SK-N-SH treated with all-trans-retinoic acid at 6 μM for 48 hours (cell line): ENCODE measurements at regions not wholly inside any gene's neighbourhood (a gene's known extent, or its start where the extent isn't known, plus 50 kb on each side); places are given as distances from the start of the nearest gene placed in this dataset.

ENCODE experiments used
- ARNTL ChIP-seq: fragments of 450-650 bp; formaldehyde crosslinking; IDR thresholded peaks from 2 replicates; pipeline ENCODE4 v1.5.0; 2020; ENCODE audit warnings: low read depth, mild to moderate bottlenecking, moderate library complexity, borderline replicate concordance
- ZC3H10 ChIP-seq: fragments of 250-450 bp; sonication (Bioruptor Pico); IDR thresholded peaks from 2 replicates; pipeline ENCODE4 v1.5.1; 2021; ENCODE audit warnings: mild to moderate bottlenecking, moderate library complexity
- ZFP3 ChIP-seq: fragments of 250-450 bp; sonication (Bioruptor Pico); IDR thresholded peaks from 2 replicates; pipeline ENCODE4 v1.5.0; 2020; ENCODE audit warnings: mild to moderate bottlenecking, moderate library complexity

DNA sequence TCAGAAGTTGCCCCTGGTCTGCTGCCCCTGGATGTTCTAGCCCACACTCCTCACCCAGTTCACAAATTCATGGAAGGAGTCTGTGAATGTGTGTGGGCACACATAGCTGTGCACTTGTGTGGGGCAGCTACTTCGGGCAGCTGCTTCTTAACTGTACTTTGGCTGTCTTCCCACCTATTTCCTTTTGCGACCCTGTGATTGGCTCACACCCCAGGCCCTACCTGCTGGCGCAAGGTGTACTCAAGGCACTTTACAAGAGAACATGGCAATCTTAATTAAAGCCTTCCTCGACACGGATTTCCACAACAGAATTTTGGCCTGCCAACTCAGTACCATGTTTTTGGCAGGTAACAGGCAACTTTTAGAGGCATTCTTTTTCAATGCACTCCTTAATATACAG, 86.5 kb upstream of the CTTNBP2NL start:
- no peak for TF ChIP-seq ZFP3 (CRISPR knock-in tag)
- no peak for TF ChIP-seq ARNTL
- TF ChIP-seq ZC3H10, result no peak
